IMR-90 (cell line): ENCODE measurements at regions not wholly inside any gene's neighbourhood (a gene's known extent, or its start where the extent isn't known, plus 50 kb on each side); places are given as distances from the start of the nearest gene placed in this dataset.

ENCODE experiments used
- ATAC-seq: fragments of 200-7000 bp; cut with Tn5 transposase; 2 replicates; pipeline ENCODE4 v1.9.1; 2020; ENCODE audit warnings: low read depth, mild to moderate bottlenecking, moderate library complexity
- BruUV-seq: library from RNA; stranded (reverse); fragments of 400-500 nt; replicated peaks from 2 replicates; lab custom pipeline; 2021; lab: Mats Ljungman, UMichigan
- CTCF ChIA-PET: fragments of 300-600 bp; formaldehyde crosslinking; extraction: SDS; loops from one replicate; lab custom pipeline; 2021; ENCODE audit warnings: antibody characterized with exemption; lab: Yijun Ruan, JAX
- POLR2A ChIA-PET: fragments of 300-600 bp; sonication (Branson Sonifier 250); formaldehyde crosslinking; loops from one replicate; lab custom pipeline; 2022; ENCODE audit warnings: antibody characterized with exemption; ENCODE audit not compliant: unreplicated experiment; lab: Charles Lee
- DNase-seq: peaks from one replicate; pipeline ENCODE4 v3.0.0; 2013
- H2AFZ ChIP-seq: replicated peaks from 2 replicates; pipeline ENCODE3; 2013; ENCODE audit warnings: low read length, mild to moderate bottlenecking; ENCODE audit not compliant: poor library complexity
- H2AK5ac ChIP-seq: 2 replicates; pipeline ENCODE4 v1.6.1; 2013; ENCODE audit warnings: low read depth, low read length, inconsistent platforms
- H2AK9ac ChIP-seq: replicated peaks from 2 replicates; pipeline ENCODE3; 2013; ENCODE audit warnings: mild to moderate bottlenecking, low read depth, low read length, moderate library complexity; ENCODE audit not compliant: poor library complexity
- H2BK120ac ChIP-seq: 2 replicates; pipeline ENCODE4 v1.6.1; 2013; ENCODE audit warnings: low read depth, low read length, inconsistent platforms
- H2BK15ac ChIP-seq: 3 replicates; pipeline ENCODE4 v1.6.1; 2013; ENCODE audit warnings: low read depth, low read length, inconsistent platforms
- H2BK20ac ChIP-seq: 2 replicates; pipeline ENCODE4 v1.6.1; 2013; ENCODE audit warnings: low read depth, mild to moderate bottlenecking, inconsistent platforms, low read length, moderate library complexity
- H2BK5ac ChIP-seq: 2 replicates; pipeline ENCODE4 v1.6.1; 2013; ENCODE audit warnings: mild to moderate bottlenecking, low read depth, low read length, inconsistent platforms; ENCODE audit not compliant: poor library complexity, severe bottlenecking
- H3K14ac ChIP-seq: replicated peaks from 2 replicates; pipeline ENCODE4 v1.6.1; 2013; ENCODE audit warnings: low read depth, low read length, inconsistent platforms
- H3K18ac ChIP-seq: 2 replicates; pipeline ENCODE4 v1.6.1; 2013; ENCODE audit warnings: low read depth, low read length, control low read depth
- H3K23ac ChIP-seq: 2 replicates; pipeline ENCODE4 v1.6.1; 2013; ENCODE audit warnings: low read depth, low read length, inconsistent platforms
- H3K27ac ChIP-seq: 2 replicates; pipeline ENCODE4 v1.5.1; 2013; ENCODE audit warnings: mild to moderate bottlenecking, control low read depth, low read length; ENCODE audit not compliant: insufficient read depth
- H3K27me3 ChIP-seq: 2 replicates; pipeline ENCODE4 v1.6.1; 2013; ENCODE audit warnings: low read length; ENCODE audit not compliant: control insufficient read depth, insufficient read depth
- H3K36me3 ChIP-seq: 2 replicates; pipeline ENCODE4 v1.6.1; 2013; ENCODE audit warnings: low read length, mixed read lengths; ENCODE audit not compliant: control insufficient read depth, insufficient read depth
- H3K4ac ChIP-seq: 2 replicates; pipeline ENCODE4 v1.6.1; 2013; ENCODE audit warnings: low read depth, low read length, inconsistent platforms
- H3K4me1 ChIP-seq: 2 replicates; pipeline ENCODE4 v1.6.1; 2013; ENCODE audit warnings: low read length, mixed read lengths; ENCODE audit not compliant: control insufficient read depth, insufficient read depth
- H3K4me2 ChIP-seq: 2 replicates; pipeline ENCODE4 v1.6.1; 2013; ENCODE audit warnings: low read depth, mild to moderate bottlenecking, control low read depth, low read length, moderate library complexity
- H3K4me3 ChIP-seq: 2 replicates; pipeline ENCODE4 v1.5.1; 2013; ENCODE audit warnings: low read depth, mild to moderate bottlenecking, control low read depth, low read length, moderate library complexity; ENCODE audit not compliant: insufficient read depth
- H3K56ac ChIP-seq: 2 replicates; pipeline ENCODE4 v1.6.1; 2013; ENCODE audit warnings: low read length, inconsistent platforms; ENCODE audit not compliant: insufficient read depth; ENCODE audit errors: extremely low read depth
- H3K79me1 ChIP-seq, 2 experiments: 2 replicates each; pipeline ENCODE4 v1.6.1; 2013; ENCODE audit warnings: low read length in 2 of 2, inconsistent platforms in 1 of 2, low read depth in 1 of 2
- H3K9ac ChIP-seq: 2 replicates; pipeline ENCODE4 v1.6.1; 2013; ENCODE audit warnings: low read depth, low read length, control low read depth
- H3K9me1 ChIP-seq: 2 replicates; pipeline ENCODE4 v1.6.1; 2013; ENCODE audit warnings: low read length, inconsistent platforms; ENCODE audit not compliant: insufficient read depth
- H3K9me3 ChIP-seq: 2 replicates; pipeline ENCODE4 v1.6.1; 2013; ENCODE audit warnings: low read length; ENCODE audit not compliant: control insufficient read depth, insufficient read depth
- H4K20me1 ChIP-seq: 2 replicates; pipeline ENCODE4 v1.6.1; 2013; ENCODE audit warnings: low read length, inconsistent platforms; ENCODE audit not compliant: insufficient read depth
- H4K5ac ChIP-seq: 2 replicates; pipeline ENCODE4 v1.6.1; 2013; ENCODE audit warnings: mild to moderate bottlenecking, low read depth, low read length, control low read depth
- H4K8ac ChIP-seq, 2 experiments: 2 replicates each; pipeline ENCODE4 v1.6.1; 2013; ENCODE audit warnings: low read depth in 2 of 2, low read length in 2 of 2, control low read depth in 1 of 2, inconsistent platforms in 1 of 2
- H4K91ac ChIP-seq: 2 replicates; pipeline ENCODE4 v1.6.1; 2013; ENCODE audit warnings: low read depth, low read length, inconsistent platforms; ENCODE audit not compliant: insufficient read depth
- BHLHE40 ChIP-seq: fragments of 150-350 bp; IDR thresholded peaks from 2 replicates; pipeline ENCODE4 v1.6.1; 2016; ENCODE audit warnings: mild to moderate bottlenecking, low read depth, low read length
- CHD1 ChIP-seq: IDR thresholded peaks from 2 replicates; pipeline ENCODE4 v1.6.1; 2012; ENCODE audit warnings: low read depth, low read length, improper control_type of control experiment
- CTCF ChIP-seq: conservative IDR thresholded peaks from 2 replicates; pipeline ENCODE4 v1.5.1; 2012; ENCODE audit warnings: mild to moderate bottlenecking, low read depth, low read length, improper control_type of control experiment
- ELK1 ChIP-seq: fragments of 150-350 bp; IDR thresholded peaks from 2 replicates; pipeline ENCODE4 v1.6.1; 2016; ENCODE audit warnings: low read depth, mild to moderate bottlenecking, low read length, moderate library complexity, borderline replicate concordance
- FOS ChIP-seq: fragments of 150-350 bp; IDR thresholded peaks from 2 replicates; pipeline ENCODE4 v1.6.1; 2016; ENCODE audit warnings: low read depth, low read length
- MAFK ChIP-seq: IDR thresholded peaks from 2 replicates; pipeline ENCODE4 v1.6.1; 2012; ENCODE audit warnings: low read depth, low read length, improper control_type of control experiment
- MAZ ChIP-seq: IDR thresholded peaks from 2 replicates; pipeline ENCODE4 v1.6.1; 2012; ENCODE audit warnings: low read depth, mild to moderate bottlenecking, low read length, improper control_type of control experiment, moderate library complexity, borderline replicate concordance
- MXI1 ChIP-seq: IDR thresholded peaks from 2 replicates; pipeline ENCODE4 v1.6.1; 2012; ENCODE audit warnings: low read depth, mild to moderate bottlenecking, low read length, moderate library complexity, borderline replicate concordance
- NFE2L2 ChIP-seq: fragments of 150-350 bp; IDR thresholded peaks from 2 replicates; pipeline ENCODE4 v1.6.1; 2016; ENCODE audit warnings: low read depth, mild to moderate bottlenecking, low read length
- POLR2A ChIP-seq: IDR thresholded peaks from 2 replicates; pipeline ENCODE4 v1.6.1; 2012; ENCODE audit warnings: mild to moderate bottlenecking, low read depth, low read length
- RAD21 ChIP-seq: IDR thresholded peaks from 2 replicates; pipeline ENCODE4 v1.6.1; 2012; ENCODE audit warnings: low read length, improper control_type of control experiment
- RFX5 ChIP-seq: IDR thresholded peaks from 2 replicates; pipeline ENCODE4 v1.8.0; 2012; ENCODE audit warnings: low read depth, mild to moderate bottlenecking, low read length, moderate library complexity
- SMC3 ChIP-seq: fragments of 150-350 bp; IDR thresholded peaks from 2 replicates; pipeline ENCODE4 v1.6.1; 2016; ENCODE audit warnings: low read depth, mild to moderate bottlenecking, antibody characterized with exemption, low read length, moderate library complexity
- WGBS, 2 experiments: methylation state at CpG; one replicate each; pipeline versions ENCODE4 v1.1.5 to v1.1.7; 2013; ENCODE audit warnings: missing lambda C conversion rate in 2 of 2; ENCODE audit not compliant: insufficient read length in 1 of 2; ENCODE audit errors: extremely low coverage in 2 of 2; 5-methylcytosine and 5-hydroxymethylcytosine counted together
- dilution Hi-C: fragments of 300-500 bp; cut with HindIII; formaldehyde crosslinking; loops from one replicate; pipeline ENCODE4 v1.14.3; 2018; ENCODE audit warnings: low sequenced_read_pairs; ENCODE audit not compliant: unreplicated experiment
- in situ Hi-C: fragments of 300-500 bp; cut with MboI; formaldehyde crosslinking; loops from 3 replicates; pipeline ENCODE4 v1.14.3; 2019; ENCODE audit warnings: low sequenced_read_pairs, inconsistent platforms, mixed read lengths
- intact Hi-C: fragments of 100-400 bp; cut with micrococcal nuclease; formaldehyde crosslinking; loops from 2 replicates; pipeline ENCODE4 v1.10.0; 2022

- H4K91ac ChIP-seq, result no peak overlapping the region
- no peak overlapping the region for H3K56ac ChIP-seq
- H3K27ac ChIP-seq, result no peak overlapping the region
- H3K4me1 ChIP-seq, result no peaks in the 10 kb centered on the region
- dilution Hi-C loops, result no loop called here
- no peak overlapping the region for H3K4ac ChIP-seq
- H2BK15ac ChIP-seq, result no peak overlapping the region
- H3K4me3 ChIP-seq, result no peak overlapping the region
- peaks cover 2% of the 10 kb centered on the region; the same call in 1 of the 2 replicates for H3K27me3 ChIP-seq
- intact Hi-C loops, result no loop called here
- no peak for ATAC-seq
- no peaks in the 10 kb centered on the region for H4K20me1 ChIP-seq
- no peak overlapping the region for H2BK5ac ChIP-seq
- H2AFZ ChIP-seq, result no peak overlapping the region
- H2BK120ac ChIP-seq, result no peak overlapping the region
- no peaks in the 10 kb centered on the region for H3K9me3 ChIP-seq
- ChIA-PET CTCF (no interaction called here), POLR2A (no interaction called here)
- no peaks in the 10 kb centered on the region for H3K79me1 ChIP-seq
- no peak for DNase-seq
- WGBS, 2 experiments, result 80% methylated on average over 1 of the region's 3 CpGs; no CpG with 5 or more reads in 1 of the 2 experiments
- no peak overlapping the region for H3K14ac ChIP-seq
- in situ Hi-C loops, result loop anchor here (25.0 kb wide), 1 partner anchor 427 kb away; no protein-coding TSS in a partner anchor
- no peak overlapping the region for H2BK20ac ChIP-seq
- no peaks in the 10 kb centered on the region for H3K9me1 ChIP-seq
- H3K4me2 ChIP-seq, result no peak overlapping the region
- no peak overlapping the region for H3K23ac ChIP-seq
- no peak overlapping the region for H2AK9ac ChIP-seq
- TF ChIP-seq RAD21, result no peak
- no peak for TF ChIP-seq ELK1
- TF ChIP-seq MAFK, result no peak
- no peak for TF ChIP-seq SMC3
- TF ChIP-seq MXI1, result no peak
- TF ChIP-seq BHLHE40, result no peak
- TF ChIP-seq RFX5, result no peak
- TF ChIP-seq MAZ, result no peak
- no peak for TF ChIP-seq CHD1
- TF ChIP-seq NFE2L2, result no peak
- no peak for TF ChIP-seq FOS
- no peak for TF ChIP-seq CTCF
- TF ChIP-seq POLR2A, result no peak
- H3K9ac ChIP-seq, result no peak overlapping the region
- no peak overlapping the region for H4K8ac ChIP-seq
- BruUV-seq, result no TSS peak
- no peak overlapping the region for H4K5ac ChIP-seq
- H3K18ac ChIP-seq, result no peak overlapping the region
- H2AK5ac ChIP-seq, result no peak overlapping the region
- no peaks in the 10 kb centered on the region for H3K36me3 ChIP-seq
Observed at GRCh38 chr5:82789095-82789494, 288.1 kb downstream of the TMEM167A start.
